HG02588 (cell line): ENCODE measurements at regions not wholly inside any gene's neighbourhood (a gene's known extent, or its start where the extent isn't known, plus 50 kb on each side); places are given as distances from the start of the nearest gene placed in this dataset.
"Not testable (repeated sequence)": the region's sequence is repeated elsewhere in the genome, so short reads cannot be mapped to it uniquely, and the experiment has no call there.

Experiments
- ATAC-seq: cut with Tn5 transposase; IDR thresholded peaks from one replicate; pipeline ENCODE4 v1.9.1; 2021; ENCODE audit warnings: mild to moderate bottlenecking, moderate library complexity; ENCODE audit not compliant: unreplicated experiment

- no peak for ATAC-seq
Observed at GRCh38 chr12:105862163-105862821, 276.5 kb downstream of the NUAK1 start.

GRCh38 chr12:105864316-105864715 lies 274.4 kb downstream of the NUAK1 start:
- ATAC-seq, result no peak

- ATAC-seq, result no peak
Observed at GRCh38 chr12:105864901-105865300, 273.9 kb downstream of the NUAK1 start.

GRCh38 chr12:105865886-105866285 lies 272.9 kb downstream of the NUAK1 start:
- ATAC-seq, result no peak

- ATAC-seq, result no peak
Observed at GRCh38 chr12:105874121-105874520, 264.6 kb downstream of the NUAK1 start.

- no peak for ATAC-seq
Observed at GRCh38 chr12:105876396-105876927, 262.3 kb downstream of the NUAK1 start.

GRCh38 chr12:105878964-105879363 lies 259.8 kb downstream of the NUAK1 start:
- ATAC-seq, result no peak

- no peak for ATAC-seq
Observed at GRCh38 chr12:105880824-105881388, 257.8 kb downstream of the NUAK1 start.

- ATAC-seq, result no peak
Observed at GRCh38 chr12:105882404-105882803, 256.4 kb downstream of the NUAK1 start.

- no peak for ATAC-seq
Observed at GRCh38 chr12:105887131-105887530, 251.6 kb downstream of the NUAK1 start.

GRCh38 chr12:105888696-105889095 lies 250.1 kb downstream of the NUAK1 start:
- ATAC-seq, result no peak

- ATAC-seq, result no peak
Observed at GRCh38 chr12:105892362-105892910, 246.3 kb downstream of the NUAK1 start.

GRCh38 chr12:105895197-105895832 lies 243.4 kb downstream of the NUAK1 start:
- ATAC-seq, result not testable (repeated sequence)

- no peak for ATAC-seq
Observed at GRCh38 chr12:105897311-105897725, 241.4 kb downstream of the NUAK1 start.

GRCh38 chr12:105898271-105898670 lies 240.5 kb downstream of the NUAK1 start:
- ATAC-seq, result not testable (repeated sequence)

GRCh38 chr12:105899589-105899988 lies 239.2 kb downstream of the NUAK1 start:
- no peak for ATAC-seq

- no peak for ATAC-seq
Observed at GRCh38 chr12:105906561-105906960, 232.2 kb downstream of the NUAK1 start.

GRCh38 chr12:105907982-105908381 lies 230.8 kb downstream of the NUAK1 start:
- no peak for ATAC-seq

- no peak for ATAC-seq
Observed at GRCh38 chr12:105910030-105910429, 228.7 kb downstream of the NUAK1 start.

- ATAC-seq, result no peak
Observed at GRCh38 chr12:105911966-105912365, 226.8 kb downstream of the NUAK1 start.

GRCh38 chr12:105912882-105913678 lies 225.7 kb downstream of the NUAK1 start:
- no peak for ATAC-seq
